ENCODE measurements at regions not wholly inside any gene's neighbourhood (a gene's known extent, or its start where the extent isn't known, plus 50 kb on each side); places are given as distances from the start of the nearest gene placed in this dataset.

GRCh38 chr12:43208221-43208620, 343.8 kb downstream of the ADAMTS20 start:
- TF ChIP-seq CTCF (IDR thresholded peaks at IDR 0.05) = no peak
- TF ChIP-seq POLR2A (IDR thresholded peaks at IDR 0.05) = no peak
